HepG2 (cell line): ENCODE measurements at regions not wholly inside any gene's neighbourhood (a gene's known extent, or its start where the extent isn't known, plus 50 kb on each side); places are given as distances from the start of the nearest gene placed in this dataset.

Experiments
- ATM ChIP-seq: fragments of 450-650 bp; IDR thresholded peaks from 2 replicates; pipeline ENCODE4 v1.7.1; 2017; ENCODE audit warnings: mild to moderate bottlenecking, borderline replicate concordance
- BRD4 ChIP-seq: sonication (generic); formaldehyde crosslinking; IDR thresholded peaks from 2 replicates; pipeline ENCODE4 v1.4.0; 2020; ENCODE audit warnings: missing genetic modification reagents
- CSRNP1 ChIP-seq: sonication (generic); formaldehyde crosslinking; IDR thresholded peaks from 2 replicates; pipeline ENCODE4 v1.8.1; 2023; ENCODE audit warnings: mild to moderate bottlenecking, missing genetic modification reagents
- GZF1 ChIP-seq: sonication (generic); formaldehyde crosslinking; IDR thresholded peaks from 2 replicates; pipeline ENCODE4 v1.5.1; 2020; ENCODE audit warnings: mild to moderate bottlenecking, missing genetic modification reagents
- JDP2 ChIP-seq: sonication (generic); formaldehyde crosslinking; IDR thresholded peaks from 2 replicates; pipeline ENCODE4 v1.8.1; 2022; ENCODE audit warnings: missing genetic modification reagents, borderline replicate concordance
- MAFF ChIP-seq: IDR thresholded peaks from 2 replicates; pipeline ENCODE4 v1.6.1; 2011; ENCODE audit warnings: low read depth, low read length, improper control_type of control experiment
- MAFG ChIP-seq: sonication (generic); formaldehyde crosslinking; IDR thresholded peaks from 2 replicates; pipeline ENCODE4 v1.5.1; 2020; ENCODE audit warnings: mild to moderate bottlenecking, missing genetic modification reagents
- RBM22 ChIP-seq: fragments of 200-400 bp; formaldehyde crosslinking; optimal IDR thresholded peaks from 2 replicates; pipeline ENCODE3; 2017; ENCODE audit warnings: mild to moderate bottlenecking, low read length, moderate library complexity
- RFX5 ChIP-seq: IDR thresholded peaks from 2 replicates; pipeline ENCODE4 v1.6.1; 2011; ENCODE audit warnings: low read depth, low read length, improper control_type of control experiment
- SRY ChIP-seq: sonication (generic); formaldehyde crosslinking; IDR thresholded peaks from 2 replicates; pipeline ENCODE4 v1.8.0; 2022; ENCODE audit warnings: mild to moderate bottlenecking, missing genetic modification reagents
- SUZ12 ChIP-seq: fragments of 150-350 bp; IDR thresholded peaks from 2 replicates; pipeline ENCODE4 v1.6.1; 2014; ENCODE audit warnings: low read depth, low read length
- ZBTB7B ChIP-seq: sonication (generic); formaldehyde crosslinking; IDR thresholded peaks from 2 replicates; pipeline ENCODE4 v1.4.0; 2020; ENCODE audit warnings: missing genetic modification reagents
- ZC3H4 ChIP-seq: sonication (generic); formaldehyde crosslinking; IDR thresholded peaks from 2 replicates; pipeline ENCODE4 v1.4.0; 2020; ENCODE audit warnings: missing genetic modification reagents, borderline replicate concordance
- ZNF101 ChIP-seq: sonication (generic); formaldehyde crosslinking; IDR thresholded peaks from 2 replicates; pipeline ENCODE4 v1.4.0; 2020; ENCODE audit warnings: mild to moderate bottlenecking, low read depth, missing genetic modification reagents, borderline replicate concordance
- ZNF276 ChIP-seq: sonication (generic); formaldehyde crosslinking; IDR thresholded peaks from 2 replicates; pipeline ENCODE4 v1.4.0; 2020; ENCODE audit warnings: mild to moderate bottlenecking, low read depth, missing genetic modification reagents
- ZNF317 ChIP-seq: sonication (generic); formaldehyde crosslinking; IDR thresholded peaks from 2 replicates; pipeline ENCODE4 v1.5.0; 2020; ENCODE audit warnings: mild to moderate bottlenecking, missing genetic modification reagents
- ZNF512B ChIP-seq: sonication (generic); formaldehyde crosslinking; IDR thresholded peaks from 2 replicates; pipeline ENCODE4 v1.5.1; 2020; ENCODE audit warnings: missing genetic modification reagents, mild to moderate bottlenecking, borderline replicate concordance
- ZNF546 ChIP-seq: sonication (generic); formaldehyde crosslinking; conservative IDR thresholded peaks from 2 replicates; pipeline ENCODE4 v1.8.1; 2023; ENCODE audit warnings: mild to moderate bottlenecking, missing genetic modification reagents
- ZNF567 ChIP-seq: sonication (generic); formaldehyde crosslinking; IDR thresholded peaks from 2 replicates; pipeline ENCODE4 v1.8.1; 2023; ENCODE audit warnings: mild to moderate bottlenecking, missing genetic modification reagents, borderline replicate concordance
- ZNF597 ChIP-seq: sonication (generic); formaldehyde crosslinking; IDR thresholded peaks from 2 replicates; pipeline ENCODE4 v1.5.0; 2020; ENCODE audit warnings: missing genetic modification reagents
- ZNF652 ChIP-seq: IDR thresholded peaks from 2 replicates; pipeline ENCODE4 v1.6.1; 2016; ENCODE audit warnings: low read depth, borderline replicate concordance
- ZNF720 ChIP-seq: sonication (generic); formaldehyde crosslinking; IDR thresholded peaks from 2 replicates; pipeline ENCODE4 v1.4.0; 2020; ENCODE audit warnings: missing genetic modification reagents
- TF ChIP-seq, protein P1 (sequence below): IDR thresholded peaks from 2 replicates; pipeline ENCODE4 v1.6.1; 2016; ENCODE audit warnings: low read depth, borderline replicate concordance
- TF ChIP-seq, protein P2 (sequence below): sonication (generic); formaldehyde crosslinking; IDR thresholded peaks from 2 replicates; pipeline ENCODE4 v1.5.1; 2020; ENCODE audit warnings: missing genetic modification reagents, mild to moderate bottlenecking, borderline replicate concordance

DNA sequence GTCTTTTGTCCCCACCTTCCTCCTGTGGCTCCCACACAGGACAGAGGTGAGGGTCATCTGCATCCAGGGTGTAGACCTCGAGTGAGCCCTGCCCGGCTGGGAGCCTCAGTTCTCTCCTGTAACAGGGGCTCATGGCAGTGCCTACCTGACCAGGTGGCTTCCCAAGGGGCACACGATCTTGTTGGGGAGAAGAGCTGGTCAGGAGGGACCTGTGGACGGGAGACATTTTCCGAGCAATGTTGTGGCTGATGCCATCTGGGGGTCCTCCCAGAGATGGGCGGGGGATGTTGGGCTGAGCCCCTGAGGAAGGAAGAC, 51.9 kb downstream of the CEBPB start (continued):
- TF ChIP-seq CSRNP1 (CRISPR knock-in tag) (no peak), ZNF720 (CRISPR knock-in tag) (0 out of 2 replicates have a peak, but pooled peaks have one; percentile 12), MAFG (no peak), MAFF (no peak), ZNF101 (CRISPR knock-in tag) (0 out of 2 replicates have a peak, but pooled peaks have one; percentile 62), SUZ12 (no peak), ZBTB7B (CRISPR knock-in tag) (no peak), GZF1 (CRISPR knock-in tag) (no peak), ATM (no peak), ZNF567 (CRISPR knock-in tag) (0 out of 2 replicates have a peak, but pooled peaks have one; percentile 6), SRY (peak; percentile 11; the same call in 1 of the 2 replicates), ZNF546 (0 out of 2 replicates have a peak, but pooled peaks have one; percentile 9), BRD4 (CRISPR knock-in tag) (no peak), ZNF276 (CRISPR knock-in tag) (peak; percentile 28; the same call in 1 of the 2 replicates), ZNF597 (CRISPR knock-in tag) (no peak), RBM22 (no peak), ZNF652 (no peak), ZNF317 (CRISPR knock-in tag) (no peak), ZNF512B (no peak), JDP2 (no peak; the same call in 1 of the 2 replicates), ZC3H4 (CRISPR knock-in tag) (peak; percentile 50; the same call in 1 of the 2 replicates), RFX5 (no peak)
- TF ChIP-seq, protein P1, sequence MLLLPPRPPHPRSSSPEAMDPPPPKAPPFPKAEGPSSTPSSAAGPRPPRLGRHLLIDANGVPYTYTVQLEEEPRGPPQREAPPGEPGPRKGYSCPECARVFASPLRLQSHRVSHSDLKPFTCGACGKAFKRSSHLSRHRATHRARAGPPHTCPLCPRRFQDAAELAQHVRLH (CRISPR knock-in tag): no peak
- TF ChIP-seq, protein P2, sequence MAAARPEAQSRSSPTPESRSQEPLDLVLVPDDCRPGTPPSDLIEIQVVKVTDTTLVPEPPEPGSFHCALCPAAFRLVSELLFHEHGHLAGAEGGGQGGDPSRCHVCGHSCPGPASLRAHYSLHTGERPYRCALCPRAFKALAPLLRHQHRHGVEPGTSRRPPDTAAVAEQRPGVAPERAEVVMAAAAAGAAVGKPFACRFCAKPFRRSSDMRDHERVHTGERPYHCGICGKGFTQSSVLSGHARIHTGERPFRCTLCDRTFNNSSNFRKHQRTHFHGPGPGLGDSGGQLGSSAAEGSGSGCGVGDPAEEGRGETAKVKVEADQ (CRISPR knock-in tag): no peak
